Activated naive CD8-positive, alpha-beta T cell treated with anti-CD3 and anti-CD28 coated beads, Interleukin-2, amount 10 ng/mL, durations not matched to agents 7 days and 5 days (primary cell): ENCODE measurements at regions not wholly inside any gene's neighbourhood (a gene's known extent, or its start where the extent isn't known, plus 50 kb on each side); places are given as distances from the start of the nearest gene placed in this dataset.
"Not testable (repeated sequence)": the region's sequence is repeated elsewhere in the genome, so short reads cannot be mapped to it uniquely, and the experiment has no call there.

Source experiments
- ATAC-seq: fragments of 150-1000 bp; cut with Tn5 transposase; one replicate; pipeline ENCODE4 v1.10.0; 2021; ENCODE audit warnings: low read depth, moderate library complexity
- POLR2A ChIA-PET: fragments of 350-600 bp; sonication (Branson Sonifier 250); formaldehyde crosslinking; loops from one replicate; lab custom pipeline; 2021; ENCODE audit warnings: antibody characterized with exemption; lab: Charles Lee
- DNase-seq: peaks from one replicate; pipeline ENCODE4 v3.0.0; 2021
- H3K27ac Mint-ChIP-seq: one replicate; pipeline ENCODE4 v1.8.0; 2022; ENCODE audit warnings: mild to moderate bottlenecking, mixed read lengths
- H3K27me3 Mint-ChIP-seq: one replicate; pipeline ENCODE4 v1.8.0; 2022; ENCODE audit warnings: mild to moderate bottlenecking, moderate library complexity, mixed read lengths
- H3K36me3 Mint-ChIP-seq: one replicate; pipeline ENCODE4 v1.8.0; 2021; ENCODE audit warnings: mild to moderate bottlenecking, mixed read lengths
- H3K4me1 Mint-ChIP-seq: one replicate; pipeline ENCODE4 v1.8.0; 2021; ENCODE audit warnings: mixed read lengths
- H3K4me3 Mint-ChIP-seq: one replicate; pipeline ENCODE4 v1.8.0; 2022; ENCODE audit warnings: mild to moderate bottlenecking, moderate library complexity, mixed read lengths
- H3K9me3 Mint-ChIP-seq: one replicate; pipeline ENCODE4 v1.8.0; 2021; ENCODE audit warnings: mixed read lengths

- ATAC-seq (no peak), DNase-seq (no peak)
- Mint-ChIP-seq H3K4me3 (no peak overlapping the region), H3K27ac (no peak overlapping the region), H3K4me1 (no peaks in the 10 kb centered on the region), H3K27me3 (peaks cover 10% of the 10 kb centered on the region), H3K9me3 (no peaks in the 10 kb centered on the region), H3K36me3 (no peaks in the 10 kb centered on the region)
- POLR2A ChIA-PET, result no interaction called here
Measured at GRCh38 chr5:41995193-41995592, 70.1 kb downstream of the FBXO4 start.

GRCh38 chr5:42001673-42002072, 76.6 kb downstream of the FBXO4 start:
- H3K9me3 Mint-ChIP-seq, result no peaks in the 10 kb centered on the region

GRCh38 chr5:42003852-42004251, 78.8 kb downstream of the FBXO4 start:
- H3K27me3 Mint-ChIP-seq, ATAC-seq, POLR2A ChIA-PET, H3K4me1 Mint-ChIP-seq, H3K36me3 Mint-ChIP-seq, H3K9me3 Mint-ChIP-seq, H3K27ac Mint-ChIP-seq, H3K4me3 Mint-ChIP-seq, DNase-seq: not testable (repeated sequence)

More at GRCh38 chr5:42001673-42002072, 76.6 kb downstream of the FBXO4 start:
- no peak for ATAC-seq
- Mint-ChIP-seq H3K36me3 (no peaks in the 10 kb centered on the region), H3K4me3 (no peak overlapping the region), H3K27me3 (peaks cover 3% of the 10 kb centered on the region), H3K4me1 (no peaks in the 10 kb centered on the region), H3K27ac (no peak overlapping the region)
- no peak for DNase-seq
- POLR2A ChIA-PET, result no interaction called here

- no peak for ATAC-seq
Measured at GRCh38 chr5:42005561-42006153, 80.6 kb downstream of the FBXO4 start.

GRCh38 chr5:42013561-42013960, 88.5 kb downstream of the FBXO4 start:
- Mint-ChIP-seq H3K27ac (no peak overlapping the region), H3K4me1 (no peaks in the 10 kb centered on the region), H3K36me3 (no peaks in the 10 kb centered on the region), H3K9me3 (no peaks in the 10 kb centered on the region), H3K27me3 (peaks cover 8% of the 10 kb centered on the region), H3K4me3 (no peak overlapping the region)
- DNase-seq (no peak), ATAC-seq (no peak)
- POLR2A ChIA-PET, result no interaction called here

More at GRCh38 chr5:42005561-42006153, 80.6 kb downstream of the FBXO4 start:
- Mint-ChIP-seq H3K4me1 (no peaks in the 10 kb centered on the region), H3K27ac (no peak overlapping the region), H3K9me3 (no peaks in the 10 kb centered on the region), H3K36me3 (no peaks in the 10 kb centered on the region), H3K4me3 (no peak overlapping the region), H3K27me3 (peaks cover 3% of the 10 kb centered on the region)
- POLR2A ChIA-PET, result no interaction called here
- no peak for DNase-seq

- DNase-seq (no peak), ATAC-seq (no peak)
- no peak overlapping the region for H3K4me3 Mint-ChIP-seq
- POLR2A ChIA-PET, result no interaction called here
- no peaks in the 10 kb centered on the region for H3K4me1 Mint-ChIP-seq
- peaks cover 10% of the 10 kb centered on the region for H3K27me3 Mint-ChIP-seq
- H3K9me3 Mint-ChIP-seq, result no peaks in the 10 kb centered on the region
- no peak overlapping the region for H3K27ac Mint-ChIP-seq
- H3K36me3 Mint-ChIP-seq, result no peaks in the 10 kb centered on the region
Measured at GRCh38 chr5:42015254-42015653, 90.2 kb downstream of the FBXO4 start.

GRCh38 chr5:42015681-42016080, 90.6 kb downstream of the FBXO4 start:
- Mint-ChIP-seq H3K4me3 (no peak overlapping the region), H3K4me1 (no peaks in the 10 kb centered on the region), H3K9me3 (no peaks in the 10 kb centered on the region), H3K27me3 (peaks cover 10% of the 10 kb centered on the region), H3K36me3 (no peaks in the 10 kb centered on the region), H3K27ac (no peak overlapping the region)
- DNase-seq, result no peak
- ATAC-seq, result no peak
- POLR2A ChIA-PET, result no interaction called here

- POLR2A ChIA-PET, result no interaction called here
- no peaks in the 10 kb centered on the region for H3K36me3 Mint-ChIP-seq
- peaks cover 23% of the 10 kb centered on the region for H3K27me3 Mint-ChIP-seq
- H3K27ac Mint-ChIP-seq, result no peak overlapping the region
- H3K4me3 Mint-ChIP-seq, result no peak overlapping the region
- DNase-seq, result no peak
- H3K9me3 Mint-ChIP-seq, result no peaks in the 10 kb centered on the region
- H3K4me1 Mint-ChIP-seq, result no peaks in the 10 kb centered on the region
- no peak for ATAC-seq
Measured at GRCh38 chr5:42020788-42021530, 95.9 kb downstream of the FBXO4 start.

GRCh38 chr5:42021923-42022322, 96.8 kb downstream of the FBXO4 start:
- H3K27me3 Mint-ChIP-seq, result peaks cover 24% of the 10 kb centered on the region
- POLR2A ChIA-PET, result no interaction called here
- no peaks in the 10 kb centered on the region for H3K4me1 Mint-ChIP-seq
- ATAC-seq (no peak), DNase-seq (no peak)
- H3K4me3 Mint-ChIP-seq, result no peak overlapping the region
- H3K27ac Mint-ChIP-seq, result no peak overlapping the region
- no peaks in the 10 kb centered on the region for H3K36me3 Mint-ChIP-seq
- H3K9me3 Mint-ChIP-seq, result no peaks in the 10 kb centered on the region

- no peak overlapping the region for H3K4me3 Mint-ChIP-seq
- DNase-seq (no peak), ATAC-seq (no peak)
- no peaks in the 10 kb centered on the region for H3K36me3 Mint-ChIP-seq
- POLR2A ChIA-PET, result no interaction called here
- H3K9me3 Mint-ChIP-seq, result no peaks in the 10 kb centered on the region
- no peaks in the 10 kb centered on the region for H3K4me1 Mint-ChIP-seq
- H3K27me3 Mint-ChIP-seq, result peaks cover 29% of the 10 kb centered on the region
- H3K27ac Mint-ChIP-seq, result no peak overlapping the region
Measured at GRCh38 chr5:42022383-42022972, 97.4 kb downstream of the FBXO4 start.

GRCh38 chr5:42026446-42026845, 101.4 kb downstream of the FBXO4 start:
- ATAC-seq (no peak), DNase-seq (no peak)
- Mint-ChIP-seq H3K9me3 (no peaks in the 10 kb centered on the region), H3K27me3 (peaks cover 19% of the 10 kb centered on the region), H3K27ac (no peak overlapping the region), H3K36me3 (no peaks in the 10 kb centered on the region), H3K4me3 (no peak overlapping the region), H3K4me1 (no peaks in the 10 kb centered on the region)
- POLR2A ChIA-PET, result no interaction called here

GRCh38 chr5:42032137-42032536, 107.1 kb downstream of the FBXO4 start:
- H3K27me3 Mint-ChIP-seq, result peaks cover 17% of the 10 kb centered on the region
- ATAC-seq, result no peak
- no peaks in the 10 kb centered on the region for H3K36me3 Mint-ChIP-seq

GRCh38 chr5:42035526-42035925, 110.4 kb downstream of the FBXO4 start:
- H3K4me1 Mint-ChIP-seq, result no peaks in the 10 kb centered on the region
- no peaks in the 10 kb centered on the region for H3K9me3 Mint-ChIP-seq
- ATAC-seq (no peak), DNase-seq (no peak)
- no peak overlapping the region for H3K27ac Mint-ChIP-seq
- no peak overlapping the region for H3K4me3 Mint-ChIP-seq
- no peaks in the 10 kb centered on the region for H3K36me3 Mint-ChIP-seq
- H3K27me3 Mint-ChIP-seq, result peaks cover 20% of the 10 kb centered on the region
- POLR2A ChIA-PET, result no interaction called here

More at GRCh38 chr5:42032137-42032536, 107.1 kb downstream of the FBXO4 start:
- no peaks in the 10 kb centered on the region for H3K9me3 Mint-ChIP-seq
- H3K4me1 Mint-ChIP-seq, result no peaks in the 10 kb centered on the region
- POLR2A ChIA-PET, result no interaction called here
- DNase-seq, result no peak
- H3K27ac Mint-ChIP-seq, result no peak overlapping the region
- H3K4me3 Mint-ChIP-seq, result no peak overlapping the region

- POLR2A ChIA-PET, result no interaction called here
- no peak for DNase-seq
- no peak overlapping the region for H3K27ac Mint-ChIP-seq
- no peak overlapping the region for H3K4me3 Mint-ChIP-seq
- no peak for ATAC-seq
- no peaks in the 10 kb centered on the region for H3K4me1 Mint-ChIP-seq
- H3K9me3 Mint-ChIP-seq, result no peaks in the 10 kb centered on the region
- peaks cover 25% of the 10 kb centered on the region for H3K27me3 Mint-ChIP-seq
- H3K36me3 Mint-ChIP-seq, result no peaks in the 10 kb centered on the region
Measured at GRCh38 chr5:42036379-42036778, 111.3 kb downstream of the FBXO4 start.
